ENCODE measurements at regions not wholly inside any gene's neighbourhood (a gene's known extent, or its start where the extent isn't known, plus 50 kb on each side); places are given as distances from the start of the nearest gene placed in this dataset.

DNA sequence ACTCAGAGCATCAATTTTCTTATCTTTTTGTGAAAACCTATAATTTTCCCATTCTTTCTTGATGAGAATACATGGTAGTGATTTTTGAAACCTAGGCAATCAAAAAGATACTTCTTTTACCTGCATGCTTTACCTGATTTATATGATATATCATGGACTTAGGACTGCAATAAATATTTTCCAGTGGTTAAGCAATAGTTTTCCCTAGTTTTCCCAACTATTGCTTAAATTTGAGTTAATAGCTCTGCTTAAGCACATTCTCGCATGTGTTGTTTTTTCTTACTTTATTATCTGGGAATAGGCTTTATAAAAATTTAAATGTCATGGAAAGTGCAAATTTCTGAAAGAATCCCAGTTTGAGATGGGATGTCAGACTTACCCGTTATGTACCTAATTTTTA lies 465.1 kb upstream of the BCHE start:
- TF ChIP-seq TAF1 (IDR thresholded peaks at IDR 0.05; ENCODE audit: borderline replicate concordance, low read depth, low read length) (no peak), POLR2A (IDR thresholded peaks at IDR 0.05; ENCODE audit: low read depth, low read length) (no peak), POLR2AphosphoS5 (IDR thresholded peaks at IDR 0.05; ENCODE audit: low read depth, low read length) (no peak)

Measured in GM12892 (cell line).